Activated CD4-positive, alpha-beta T cell treated with anti-CD3 and anti-CD28 coated beads, Interleukin-2, amount 10 ng/mL, durations not matched to agents 7 days and 5 days (primary cell): ENCODE measurements at regions not wholly inside any gene's neighbourhood (a gene's known extent, or its start where the extent isn't known, plus 50 kb on each side); places are given as distances from the start of the nearest gene placed in this dataset.
"Not testable (repeated sequence)": the region's sequence is repeated elsewhere in the genome, so short reads cannot be mapped to it uniquely, and the experiment has no call there.

Source experiments
- CTCF ChIA-PET: fragments of 350-600 bp; sonication (Branson Sonifier 250); formaldehyde crosslinking; loops from one replicate; lab custom pipeline; 2021; ENCODE audit warnings: antibody characterized with exemption; lab: Charles Lee
- POLR2A ChIA-PET: fragments of 350-600 bp; sonication (Branson Sonifier 250); formaldehyde crosslinking; loops from one replicate; lab custom pipeline; 2021; ENCODE audit warnings: antibody characterized with exemption; lab: Charles Lee
- DNase-seq: peaks from one replicate; pipeline ENCODE4 v3.0.0-alpha.2; 2020
- H3K27ac Mint-ChIP-seq: one replicate; pipeline ENCODE4 v1.8.0; 2021; ENCODE audit warnings: mild to moderate bottlenecking, moderate library complexity, mixed read lengths
- H3K27me3 Mint-ChIP-seq: one replicate; pipeline ENCODE4 v1.8.0; 2021; ENCODE audit warnings: mixed read lengths
- H3K36me3 Mint-ChIP-seq: one replicate; pipeline ENCODE4 v1.8.0; 2021; ENCODE audit warnings: low read depth, mixed read lengths
- H3K4me1 Mint-ChIP-seq: one replicate; pipeline ENCODE4 v1.8.0; 2021; ENCODE audit warnings: mixed read lengths
- H3K4me3 Mint-ChIP-seq: one replicate; pipeline ENCODE4 v1.8.0; 2021; ENCODE audit warnings: mild to moderate bottlenecking, moderate library complexity, mixed read lengths
- H3K9me3 Mint-ChIP-seq: one replicate; pipeline ENCODE4 v1.8.0; 2021; ENCODE audit warnings: mixed read lengths

DNA sequence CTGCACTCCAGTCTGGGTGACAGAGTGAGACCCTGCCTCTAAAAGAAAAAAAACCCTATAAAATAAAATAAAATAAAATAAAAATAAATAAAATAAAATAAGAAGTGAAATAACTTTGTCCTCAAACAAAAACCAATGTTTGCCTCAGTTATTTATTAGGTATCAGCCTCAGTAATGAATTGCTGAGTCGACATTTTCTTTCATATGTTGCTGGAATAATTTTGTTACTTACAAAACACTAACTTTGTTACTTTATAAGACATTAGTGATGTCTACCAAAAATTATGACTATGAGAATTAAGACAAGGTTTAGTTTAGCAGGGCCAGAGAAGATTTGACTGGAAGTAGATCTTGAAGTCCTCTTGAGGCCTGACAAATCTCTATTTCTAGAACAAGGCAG lies 2074.5 kb upstream of the PCDH20 start:
- Mint-ChIP-seq H3K4me3 (no peak overlapping the region), H3K27me3 (no peaks in the 10 kb centered on the region), H3K4me1 (no peaks in the 10 kb centered on the region), H3K9me3 (peaks cover 10% of the 10 kb centered on the region), H3K27ac (no peak overlapping the region), H3K36me3 (no peaks in the 10 kb centered on the region)
- CTCF ChIA-PET, result no interaction called here
- POLR2A ChIA-PET, result no interaction called here
- DNase-seq, result no peak

GRCh38 chr13:63481334-63481733 lies 2065.7 kb upstream of the PCDH20 start:
- Mint-ChIP-seq H3K9me3 (peaks cover 5% of the 10 kb centered on the region), H3K4me1 (no peaks in the 10 kb centered on the region), H3K36me3 (no peaks in the 10 kb centered on the region), H3K27ac (no peak overlapping the region), H3K27me3 (no peaks in the 10 kb centered on the region), H3K4me3 (no peak overlapping the region)
- no peak for DNase-seq
- ChIA-PET CTCF (no interaction called here), POLR2A (no interaction called here)

GRCh38 chr13:63472711-63473110 lies 2057.1 kb upstream of the PCDH20 start:
- POLR2A ChIA-PET, result no interaction called here
- no peak for DNase-seq
- no peaks in the 10 kb centered on the region for H3K36me3 Mint-ChIP-seq

GRCh38 chr13:63463782-63464610 lies 2048.3 kb upstream of the PCDH20 start:
- H3K27ac Mint-ChIP-seq, result no peak overlapping the region
- POLR2A ChIA-PET, result interaction anchor here (0.6 kb wide), 1 partner anchor 14 kb away, joined by 3 read pairs; no protein-coding TSS in a partner anchor

More at GRCh38 chr13:63472711-63473110, 2057.1 kb upstream of the PCDH20 start:
- H3K27me3 Mint-ChIP-seq, result no peaks in the 10 kb centered on the region
- H3K9me3 Mint-ChIP-seq, result peaks cover 6% of the 10 kb centered on the region
- H3K4me1 Mint-ChIP-seq, result no peaks in the 10 kb centered on the region
- CTCF ChIA-PET, result no interaction called here
- H3K27ac Mint-ChIP-seq, result no peak overlapping the region
- no peak overlapping the region for H3K4me3 Mint-ChIP-seq

GRCh38 chr13:63460462-63461090 lies 2044.9 kb upstream of the PCDH20 start:
- Mint-ChIP-seq H3K4me3 (no peak overlapping the region), H3K36me3 (no peaks in the 10 kb centered on the region), H3K4me1 (no peaks in the 10 kb centered on the region), H3K9me3 (peaks cover 2% of the 10 kb centered on the region), H3K27me3 (no peaks in the 10 kb centered on the region), H3K27ac (no peak overlapping the region)
- CTCF ChIA-PET, result no interaction called here
- DNase-seq, result no peak
- POLR2A ChIA-PET, result no interaction called here

More at GRCh38 chr13:63463782-63464610, 2048.3 kb upstream of the PCDH20 start:
- CTCF ChIA-PET, result no interaction called here
- Mint-ChIP-seq H3K4me1 (no peaks in the 10 kb centered on the region), H3K36me3 (no peaks in the 10 kb centered on the region), H3K9me3 (peaks cover 9% of the 10 kb centered on the region), H3K27me3 (no peaks in the 10 kb centered on the region), H3K4me3 (no peak overlapping the region)
- DNase-seq, result no peak

DNA sequence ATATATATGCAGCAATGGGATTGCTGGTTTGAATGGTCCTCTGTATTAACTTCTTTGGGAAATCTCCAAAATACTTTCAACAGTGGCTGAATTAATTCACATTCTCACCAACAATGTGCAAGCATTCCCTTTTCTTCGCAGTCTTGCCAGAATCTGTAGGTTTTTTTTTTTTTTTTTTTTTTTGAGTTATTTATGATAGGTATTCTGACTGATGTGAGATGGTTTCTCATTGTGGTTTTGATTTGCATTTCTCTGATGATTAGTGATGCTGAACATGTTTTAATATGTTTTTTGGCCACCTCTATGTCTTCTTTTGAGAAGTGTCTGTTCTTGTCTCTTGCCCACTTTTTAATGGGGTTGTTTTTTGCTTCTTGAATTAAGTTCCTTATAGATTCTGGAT lies 2041.5 kb upstream of the PCDH20 start:
- DNase-seq, result no peak
- Mint-ChIP-seq H3K4me1 (no peaks in the 10 kb centered on the region), H3K27me3 (no peaks in the 10 kb centered on the region), H3K36me3 (no peaks in the 10 kb centered on the region), H3K27ac (no peak overlapping the region), H3K4me3 (no peak overlapping the region), H3K9me3 (peaks cover 2% of the 10 kb centered on the region)
- POLR2A ChIA-PET, result no interaction called here
- CTCF ChIA-PET, result no interaction called here

DNA sequence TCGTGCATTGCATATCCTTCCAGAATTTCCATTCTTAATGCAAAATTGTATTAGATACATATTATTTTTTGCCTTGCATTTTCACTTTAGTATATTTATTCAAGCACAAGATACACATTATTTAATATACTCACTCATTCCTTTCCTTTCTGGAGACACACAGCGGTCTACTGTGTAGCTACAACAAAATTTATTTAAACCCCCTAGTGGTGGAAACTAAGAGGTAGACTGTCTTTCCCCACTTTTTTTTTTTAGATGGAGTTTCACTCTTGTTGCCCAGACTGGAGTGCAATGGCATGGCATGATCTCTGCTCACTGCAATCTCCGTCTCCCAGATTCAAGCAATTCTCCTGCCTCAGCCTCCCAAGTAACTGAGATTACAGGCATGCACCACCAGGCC lies 2040.3 kb upstream of the PCDH20 start:
- CTCF ChIA-PET, result no interaction called here
- Mint-ChIP-seq H3K9me3 (peaks cover 2% of the 10 kb centered on the region), H3K4me3 (no peak overlapping the region), H3K36me3 (no peaks in the 10 kb centered on the region), H3K27me3 (no peaks in the 10 kb centered on the region), H3K27ac (no peak overlapping the region), H3K4me1 (no peaks in the 10 kb centered on the region)
- no peak for DNase-seq
- POLR2A ChIA-PET, result no interaction called here

GRCh38 chr13:63449550-63449949 lies 2033.9 kb upstream of the PCDH20 start:
- ChIA-PET POLR2A (no interaction called here), CTCF (interaction anchor here (0.7 to 1.2 kb wide), 2 partner anchors 13 to 666 kb away, joined by 3 read pairs; no protein-coding TSS in a partner anchor)
- H3K4me3 Mint-ChIP-seq, result no peak overlapping the region
- DNase-seq, result no peak
- peaks cover 3% of the 10 kb centered on the region for H3K9me3 Mint-ChIP-seq
- H3K36me3 Mint-ChIP-seq, result no peaks in the 10 kb centered on the region
- no peaks in the 10 kb centered on the region for H3K27me3 Mint-ChIP-seq
- no peaks in the 10 kb centered on the region for H3K4me1 Mint-ChIP-seq
- H3K27ac Mint-ChIP-seq, result no peak overlapping the region

DNA sequence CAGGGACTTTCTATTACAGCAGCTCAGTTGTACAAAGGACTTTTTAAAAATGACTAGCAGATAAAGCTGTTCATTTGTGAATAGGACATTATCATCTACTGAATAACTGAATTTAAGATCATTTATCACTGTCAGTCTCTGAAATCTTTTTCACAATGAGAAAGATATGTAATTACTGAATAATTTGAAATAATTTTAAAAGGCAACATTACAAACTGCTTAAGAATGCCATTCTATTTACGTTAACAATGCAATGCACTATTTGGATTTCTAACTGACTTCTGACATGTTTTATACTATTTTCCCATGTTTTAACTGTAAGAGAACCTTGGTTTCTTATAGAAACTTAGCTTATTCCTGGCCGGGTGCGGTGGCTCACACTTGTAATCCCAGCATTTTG lies 2033.0 kb upstream of the PCDH20 start:
- peaks cover 7% of the 10 kb centered on the region for H3K9me3 Mint-ChIP-seq
- no peaks in the 10 kb centered on the region for H3K27me3 Mint-ChIP-seq
- no peaks in the 10 kb centered on the region for H3K4me1 Mint-ChIP-seq
- no peaks in the 10 kb centered on the region for H3K36me3 Mint-ChIP-seq
- no peak for DNase-seq
- POLR2A ChIA-PET, result no interaction called here
- no peak overlapping the region for H3K4me3 Mint-ChIP-seq
- CTCF ChIA-PET, result interaction anchor here (1.2 kb wide), 1 partner anchor 12 kb away, joined by 3 read pairs; no protein-coding TSS in a partner anchor
- no peak overlapping the region for H3K27ac Mint-ChIP-seq

DNA sequence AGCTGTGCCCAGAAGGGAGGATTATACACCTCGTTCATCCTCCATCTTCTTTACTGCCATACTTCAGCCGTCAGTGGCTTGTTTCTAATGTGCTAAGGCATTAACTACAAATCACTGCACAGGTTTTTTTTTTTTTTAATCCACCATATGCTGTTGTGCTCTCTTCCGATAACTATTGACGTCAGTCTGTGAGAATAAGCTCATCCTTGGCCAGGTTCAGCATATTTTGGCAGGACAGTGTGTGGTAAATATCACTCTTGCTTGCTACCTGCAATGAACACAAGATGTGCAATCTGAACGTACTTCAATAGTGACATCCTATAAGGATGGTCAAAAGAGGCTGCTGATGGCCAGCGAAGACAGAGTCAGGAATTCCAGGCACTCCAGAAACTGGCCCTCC lies 2030.7 kb upstream of the PCDH20 start:
- ChIA-PET POLR2A (no interaction called here), CTCF (no interaction called here)
- no peaks in the 10 kb centered on the region for H3K27me3 Mint-ChIP-seq
- DNase-seq, result no peak
- H3K9me3 Mint-ChIP-seq, result peaks cover 7% of the 10 kb centered on the region
- H3K4me3 Mint-ChIP-seq, result no peak overlapping the region
- no peaks in the 10 kb centered on the region for H3K36me3 Mint-ChIP-seq
- H3K4me1 Mint-ChIP-seq, result no peaks in the 10 kb centered on the region
- no peak overlapping the region for H3K27ac Mint-ChIP-seq

GRCh38 chr13:63444225-63444624 lies 2028.6 kb upstream of the PCDH20 start:
- POLR2A ChIA-PET, H3K9me3 Mint-ChIP-seq: not testable (repeated sequence)

DNA sequence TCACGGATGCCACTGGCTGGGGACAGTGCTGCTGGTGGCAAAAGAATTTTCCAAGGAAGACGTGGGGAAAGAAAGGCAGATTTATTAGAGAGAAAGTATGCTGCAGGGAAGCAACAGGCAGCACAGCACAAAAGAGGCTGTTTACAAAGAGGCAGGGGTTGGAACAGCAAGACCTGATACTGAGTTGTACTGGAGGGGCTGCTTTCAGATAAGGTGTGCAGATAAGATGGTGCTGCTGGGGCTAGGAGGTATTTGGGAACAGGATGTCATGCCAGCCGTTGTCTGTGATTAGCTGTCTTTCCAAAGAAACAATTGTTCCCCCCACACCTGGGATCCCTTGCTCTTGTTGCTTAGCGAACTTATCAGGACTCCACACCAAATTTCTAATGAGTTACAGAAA lies 2023.3 kb upstream of the PCDH20 start:
- CTCF ChIA-PET, result no interaction called here

More at GRCh38 chr13:63444225-63444624, 2028.6 kb upstream of the PCDH20 start:
- H3K27ac Mint-ChIP-seq, DNase-seq, H3K27me3 Mint-ChIP-seq, CTCF ChIA-PET, H3K4me3 Mint-ChIP-seq, H3K4me1 Mint-ChIP-seq, H3K36me3 Mint-ChIP-seq: not testable (repeated sequence)

GRCh38 chr13:63436325-63436668 lies 2020.6 kb upstream of the PCDH20 start:
- no peaks in the 10 kb centered on the region for H3K36me3 Mint-ChIP-seq
- no peaks in the 10 kb centered on the region for H3K4me1 Mint-ChIP-seq
- no peaks in the 10 kb centered on the region for H3K9me3 Mint-ChIP-seq
- CTCF ChIA-PET, result interaction anchor here (1.8 kb wide), 1 partner anchor 13 kb away, joined by 3 read pairs; no protein-coding TSS in a partner anchor
- POLR2A ChIA-PET, result no interaction called here
- H3K4me3 Mint-ChIP-seq, result no peak overlapping the region
- DNase-seq, result no peak
- no peaks in the 10 kb centered on the region for H3K27me3 Mint-ChIP-seq
- H3K27ac Mint-ChIP-seq, result no peak overlapping the region

More for the DNA sequence above, 2023.3 kb upstream of the PCDH20 start:
- POLR2A ChIA-PET, result no interaction called here
- Mint-ChIP-seq H3K27me3 (no peaks in the 10 kb centered on the region), H3K36me3 (no peaks in the 10 kb centered on the region), H3K4me3 (no peak overlapping the region), H3K4me1 (no peaks in the 10 kb centered on the region), H3K27ac (no peak overlapping the region), H3K9me3 (no peaks in the 10 kb centered on the region)
- DNase-seq, result no peak
